ENCODE measurements at regions not wholly inside any gene's neighbourhood (a gene's known extent, or its start where the extent isn't known, plus 50 kb on each side); places are given as distances from the start of the nearest gene placed in this dataset.

- no peak for DNase-seq
Measured at GRCh38 chr5:27700526-27700925, 662.1 kb upstream of the CDH9 start.

GRCh38 chr5:27682600-27682999 lies 644.2 kb upstream of the CDH9 start:
- DNase-seq: no peak

- DNase-seq: no peak
Measured at GRCh38 chr5:27652505-27652904, 614.1 kb upstream of the CDH9 start.

GRCh38 chr5:27639005-27639612 lies 600.7 kb upstream of the CDH9 start:
- no peak for DNase-seq

GRCh38 chr5:27619982-27620381 lies 581.6 kb upstream of the CDH9 start:
- DNase-seq: peak; percentile 4

- no peak for DNase-seq
Measured at GRCh38 chr5:27612161-27612560, 573.8 kb upstream of the CDH9 start.

- no peak for DNase-seq
Measured at GRCh38 chr5:27608992-27609391, 570.6 kb upstream of the CDH9 start.

- DNase-seq: no peak
Measured at GRCh38 chr5:27598576-27598975, 560.2 kb upstream of the CDH9 start.

GRCh38 chr5:27594141-27594540 lies 555.8 kb upstream of the CDH9 start:
- DNase-seq: no peak

GRCh38 chr5:27592231-27592630 lies 553.8 kb upstream of the CDH9 start:
- DNase-seq: no peak

- DNase-seq: no peak
Measured at GRCh38 chr5:27590503-27590902, 552.1 kb upstream of the CDH9 start.

- DNase-seq: no peak
Measured at GRCh38 chr5:27578279-27578678, 539.9 kb upstream of the CDH9 start.

- no peak for DNase-seq
Measured at GRCh38 chr5:27571681-27572080, 533.3 kb upstream of the CDH9 start.

GRCh38 chr5:27568811-27569210 lies 530.4 kb upstream of the CDH9 start:
- DNase-seq: no peak

- DNase-seq: no peak
Measured at GRCh38 chr5:27561408-27561807, 523.0 kb upstream of the CDH9 start.

- DNase-seq: no peak
Measured at GRCh38 chr5:27548484-27548883, 510.1 kb upstream of the CDH9 start.

GRCh38 chr5:27535031-27535557 lies 496.7 kb upstream of the CDH9 start:
- no peak for DNase-seq

- no peak for DNase-seq
Measured at GRCh38 chr5:27532305-27532704, 493.9 kb upstream of the CDH9 start.

- no peak for DNase-seq
Measured at GRCh38 chr5:27524515-27524914, 486.1 kb upstream of the CDH9 start.

- DNase-seq: no peak
Measured at GRCh38 chr5:27523629-27524028, 485.2 kb upstream of the CDH9 start.

GRCh38 chr5:27516437-27516836 lies 478.1 kb upstream of the CDH9 start:
- DNase-seq: no peak

GRCh38 chr5:27511061-27511460 lies 472.7 kb upstream of the CDH9 start:
- no peak for DNase-seq

GRCh38 chr5:27503813-27504212 lies 465.4 kb upstream of the CDH9 start:
- no peak for DNase-seq

GRCh38 chr5:27502236-27502635 lies 463.9 kb upstream of the CDH9 start:
- no peak for DNase-seq

GRCh38 chr5:27497491-27497890 lies 459.1 kb upstream of the CDH9 start:
- no peak for DNase-seq
